Natural killer cell (primary cell): ENCODE measurements at regions not wholly inside any gene's neighbourhood (a gene's known extent, or its start where the extent isn't known, plus 50 kb on each side); places are given as distances from the start of the nearest gene placed in this dataset.

Source experiments
- ATAC-seq, 3 donors: fragments of 150-1000 bp in 2 of 3; fragments of 200-7000 bp in 1 of 3; cut with Tn5 transposase; 1 replicate in 1 of 3; 2 replicates in 2 of 3; pipeline ENCODE4 v1.10.0; 2021; ENCODE audit warnings: mild to moderate bottlenecking in 2 of 3, moderate library complexity in 2 of 3
- DNase-seq, 2 donors: peaks; one replicate each; pipeline versions ENCODE4 v3.0.0 to v3.0.0-alpha.2; 2013 to 2021; ENCODE audit warnings: mixed read lengths in 1 of 2
- H3K27ac ChIP-seq: one replicate; pipeline ENCODE4 v1.5.1; 2013; ENCODE audit warnings: mild to moderate bottlenecking, low read length
- H3K27me3 ChIP-seq: one replicate; pipeline ENCODE4 v1.6.1; 2013; ENCODE audit warnings: low read length; ENCODE audit not compliant: control insufficient read depth, insufficient read depth
- H3K36me3 ChIP-seq: one replicate; pipeline ENCODE4 v1.6.1; 2013; ENCODE audit warnings: low read length; ENCODE audit not compliant: control insufficient read depth, insufficient read depth
- H3K4me1 ChIP-seq: one replicate; pipeline ENCODE4 v1.6.1; 2013; ENCODE audit warnings: low read length; ENCODE audit not compliant: control insufficient read depth, insufficient read depth
- H3K4me3 ChIP-seq: one replicate; pipeline ENCODE4 v1.5.1; 2013; ENCODE audit warnings: low read length
- H3K9me3 ChIP-seq: one replicate; pipeline ENCODE4 v1.6.1; 2013; ENCODE audit warnings: low read length; ENCODE audit not compliant: control insufficient read depth, insufficient read depth
- H3K27ac Mint-ChIP-seq, 2 donors: one replicate each; pipeline ENCODE4 v1.8.0; 2022; ENCODE audit warnings: mild to moderate bottlenecking in 2 of 2, mixed read lengths in 2 of 2, moderate library complexity in 1 of 2
- H3K27me3 Mint-ChIP-seq, 2 donors: one replicate each; pipeline ENCODE4 v1.8.0; 2022; ENCODE audit warnings: low read depth in 2 of 2, mixed read lengths in 2 of 2
- H3K36me3 Mint-ChIP-seq: one replicate; pipeline ENCODE4 v1.8.0; 2022; ENCODE audit warnings: mixed read lengths
- H3K4me1 Mint-ChIP-seq, 2 donors: one replicate each; pipeline ENCODE4 v1.8.0; 2022; ENCODE audit warnings: mixed read lengths in 2 of 2
- H3K4me3 Mint-ChIP-seq: one replicate; pipeline ENCODE4 v1.8.0; 2022; ENCODE audit warnings: mild to moderate bottlenecking, moderate library complexity, mixed read lengths
- H3K9me3 Mint-ChIP-seq, 2 donors: one replicate each; pipeline ENCODE4 v1.8.0; 2022; ENCODE audit warnings: mixed read lengths in 2 of 2
- WGBS: methylation state at CpG from one replicate; pipeline ENCODE4 v1.1.7; 2013; ENCODE audit warnings: missing lambda C conversion rate; ENCODE audit not compliant: insufficient coverage; 5-methylcytosine and 5-hydroxymethylcytosine counted together
- intact Hi-C: fragments of 100-400 bp; cut with micrococcal nuclease; formaldehyde crosslinking; loops from one replicate; pipeline ENCODE4 v1.14.2; 2022
- TF ChIP-seq, protein P1 (sequence below): fragments of 200-600 bp; IDR thresholded peaks from one replicate; pipeline ENCODE4 v1.8.0; 2022; ENCODE audit warnings: antibody characterized with exemption

DNA sequence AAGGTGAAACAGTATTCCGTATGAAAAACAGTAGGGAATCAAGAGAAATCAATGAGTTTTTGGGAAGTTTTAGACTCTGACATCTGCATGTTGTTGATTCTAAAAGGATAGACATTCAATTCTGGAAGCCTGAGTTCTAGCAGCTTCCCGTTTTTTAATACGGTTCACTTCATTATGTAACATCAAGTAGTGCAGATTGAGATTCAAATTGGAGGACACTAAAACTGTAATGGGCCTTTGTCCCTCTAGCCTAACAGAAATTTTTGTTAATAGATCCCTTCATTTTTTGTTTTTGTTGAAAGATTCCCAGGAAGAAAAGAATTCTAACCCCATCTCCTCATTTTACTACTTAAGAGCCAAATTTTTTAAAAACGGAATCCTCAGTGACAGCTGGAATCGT is 384.6 kb downstream of the SH3GL2 start:
- no peak overlapping the region for H3K27ac Mint-ChIP-seq
- ATAC-seq: no peak
- no peaks in the 10 kb centered on the region for H3K27me3 Mint-ChIP-seq
- no peak overlapping the region for H3K4me3 ChIP-seq
- WGBS: 75% methylated on average over 5 of the region's 5 CpGs
- H3K4me1 Mint-ChIP-seq: no peaks in the 10 kb centered on the region
- TF ChIP-seq, protein P1, sequence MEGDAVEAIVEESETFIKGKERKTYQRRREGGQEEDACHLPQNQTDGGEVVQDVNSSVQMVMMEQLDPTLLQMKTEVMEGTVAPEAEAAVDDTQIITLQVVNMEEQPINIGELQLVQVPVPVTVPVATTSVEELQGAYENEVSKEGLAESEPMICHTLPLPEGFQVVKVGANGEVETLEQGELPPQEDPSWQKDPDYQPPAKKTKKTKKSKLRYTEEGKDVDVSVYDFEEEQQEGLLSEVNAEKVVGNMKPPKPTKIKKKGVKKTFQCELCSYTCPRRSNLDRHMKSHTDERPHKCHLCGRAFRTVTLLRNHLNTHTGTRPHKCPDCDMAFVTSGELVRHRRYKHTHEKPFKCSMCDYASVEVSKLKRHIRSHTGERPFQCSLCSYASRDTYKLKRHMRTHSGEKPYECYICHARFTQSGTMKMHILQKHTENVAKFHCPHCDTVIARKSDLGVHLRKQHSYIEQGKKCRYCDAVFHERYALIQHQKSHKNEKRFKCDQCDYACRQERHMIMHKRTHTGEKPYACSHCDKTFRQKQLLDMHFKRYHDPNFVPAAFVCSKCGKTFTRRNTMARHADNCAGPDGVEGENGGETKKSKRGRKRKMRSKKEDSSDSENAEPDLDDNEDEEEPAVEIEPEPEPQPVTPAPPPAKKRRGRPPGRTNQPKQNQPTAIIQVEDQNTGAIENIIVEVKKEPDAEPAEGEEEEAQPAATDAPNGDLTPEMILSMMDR: no peak
- no peak overlapping the region for H3K4me3 Mint-ChIP-seq
- peaks cover 5% of the 10 kb centered on the region in 2 donors for H3K9me3 Mint-ChIP-seq
- H3K4me1 ChIP-seq: no peaks in the 10 kb centered on the region
- H3K36me3 ChIP-seq: no peaks in the 10 kb centered on the region
- no peaks in the 10 kb centered on the region for H3K9me3 ChIP-seq
- H3K27me3 ChIP-seq: no peaks in the 10 kb centered on the region
- intact Hi-C loops: no loop called here
- DNase-seq: no peak
- no peaks in the 10 kb centered on the region for H3K36me3 Mint-ChIP-seq
- H3K27ac ChIP-seq: no peak overlapping the region

DNA sequence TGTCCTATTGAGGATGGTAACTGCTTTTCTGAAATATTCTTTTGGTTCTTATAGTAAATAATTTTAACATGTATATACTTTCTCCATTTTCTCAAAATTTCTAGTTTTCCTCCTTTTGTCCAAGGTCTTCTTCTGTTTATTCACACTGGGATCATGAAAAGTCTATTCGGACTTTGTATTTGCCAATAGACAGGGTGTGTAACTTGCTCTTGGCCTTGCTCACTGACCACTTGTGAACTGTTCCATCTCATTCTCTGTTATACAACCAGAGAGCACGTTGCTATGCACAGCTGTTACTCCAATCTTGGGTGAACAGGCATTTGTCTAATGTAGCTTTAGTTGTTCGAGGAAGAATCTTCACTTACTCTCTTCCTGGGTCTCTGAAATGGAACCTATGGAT is 388.9 kb downstream of the SH3GL2 start:
- WGBS: 43% methylated on average over 3 of the region's 3 CpGs
- intact Hi-C loops: no loop called here
- no peak overlapping the region for H3K27ac ChIP-seq
- H3K4me1 Mint-ChIP-seq: no peaks in the 10 kb centered on the region
- TF ChIP-seq, protein P1: no peak
- ATAC-seq (no peak), DNase-seq (no peak)
- no peaks in the 10 kb centered on the region for H3K36me3 ChIP-seq
- H3K4me3 Mint-ChIP-seq: no peak overlapping the region
- H3K4me3 ChIP-seq: no peak overlapping the region
- no peaks in the 10 kb centered on the region for H3K4me1 ChIP-seq
- H3K9me3 Mint-ChIP-seq: peaks cover 0 to 7% of the 10 kb centered on the region in 2 donors
- H3K27me3 ChIP-seq: no peaks in the 10 kb centered on the region
- H3K27ac Mint-ChIP-seq: no peak overlapping the region
- H3K9me3 ChIP-seq: no peaks in the 10 kb centered on the region
- H3K36me3 Mint-ChIP-seq: no peaks in the 10 kb centered on the region
- no peaks in the 10 kb centered on the region for H3K27me3 Mint-ChIP-seq

- Mint-ChIP-seq H3K27ac (no peak overlapping the region), H3K4me1 (no peaks in the 10 kb centered on the region), H3K4me3 (no peak overlapping the region), H3K36me3 (no peaks in the 10 kb centered on the region), H3K27me3 (no peaks in the 10 kb centered on the region), H3K9me3 (peaks cover 0 to 5% of the 10 kb centered on the region in 2 donors)
- WGBS: no CpG with 5 or more reads among the region's 1 CpG
- intact Hi-C loops: no loop called here
- Histone ChIP-seq H3K27me3 (no peaks in the 10 kb centered on the region), H3K36me3 (no peaks in the 10 kb centered on the region), H3K9me3 (no peaks in the 10 kb centered on the region), H3K27ac (no peak overlapping the region), H3K4me3 (no peak overlapping the region), H3K4me1 (no peaks in the 10 kb centered on the region)
- DNase-seq: no peak
- no peak for ATAC-seq
- TF ChIP-seq, protein P1: no peak
These were observed 390.4 kb downstream of the SH3GL2 start for GRCh38 chr9:17969232-17969631.

DNA sequence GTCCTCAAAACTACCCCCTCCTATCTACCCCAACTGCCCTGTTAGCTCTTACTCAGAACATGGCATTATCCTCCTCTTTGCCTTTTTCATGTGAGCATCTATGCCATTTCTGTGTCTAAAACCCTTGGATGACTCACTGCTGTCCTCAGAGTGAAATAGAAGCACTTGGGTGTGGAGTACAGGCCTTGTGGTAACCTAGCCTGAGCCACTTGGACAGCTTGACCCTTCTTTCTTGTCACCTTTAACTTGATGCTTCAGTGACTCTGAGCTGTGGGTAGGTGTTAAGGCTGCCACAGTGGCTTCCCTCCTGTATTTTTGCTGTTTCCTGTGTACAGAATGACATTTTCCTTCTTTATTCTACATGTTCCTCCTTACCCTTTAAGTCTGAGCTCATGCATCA is 391.4 kb downstream of the SH3GL2 start:
- no peaks in the 10 kb centered on the region for H3K36me3 Mint-ChIP-seq
- no peaks in the 10 kb centered on the region for H3K9me3 ChIP-seq
- TF ChIP-seq, protein P1: no peak
- no peak overlapping the region for H3K4me3 ChIP-seq
- H3K27ac Mint-ChIP-seq: no peak overlapping the region
- peaks cover 3 to 8% of the 10 kb centered on the region in 2 donors for H3K9me3 Mint-ChIP-seq
- H3K27me3 Mint-ChIP-seq: no peaks in the 10 kb centered on the region
- H3K27me3 ChIP-seq: no peaks in the 10 kb centered on the region
- DNase-seq (no peak), ATAC-seq (no peak)
- no peaks in the 10 kb centered on the region for H3K4me1 ChIP-seq
- no peak overlapping the region for H3K27ac ChIP-seq
- intact Hi-C loops: no loop called here
- H3K4me1 Mint-ChIP-seq: no peaks in the 10 kb centered on the region
- no peaks in the 10 kb centered on the region for H3K36me3 ChIP-seq
- no peak overlapping the region for H3K4me3 Mint-ChIP-seq
